Endodermal cell (in vitro differentiated cells): ENCODE measurements at regions not wholly inside any gene's neighbourhood (a gene's known extent, or its start where the extent isn't known, plus 50 kb on each side); places are given as distances from the start of the nearest gene placed in this dataset.

Experiments
- DNase-seq: peaks from one replicate; pipeline ENCODE4 v3.0.0-alpha.2; 2017
- H3K27ac ChIP-seq: 2 replicates; pipeline ENCODE4 v1.5.1; 2013; ENCODE audit warnings: mild to moderate bottlenecking, low read depth, low read length, moderate library complexity
- H3K27me3 ChIP-seq: 2 replicates; pipeline ENCODE4 v1.6.1; 2013; ENCODE audit warnings: mild to moderate bottlenecking, low read length, moderate library complexity; ENCODE audit not compliant: insufficient read depth, control insufficient read depth, poor library complexity, severe bottlenecking
- H3K36me3 ChIP-seq: 2 replicates; pipeline ENCODE4 v1.7.0; 2013; ENCODE audit warnings: mild to moderate bottlenecking, low read length, moderate library complexity; ENCODE audit not compliant: control insufficient read depth, insufficient read depth
- H3K4me1 ChIP-seq: one replicate; pipeline ENCODE4 v1.7.0; 2013; ENCODE audit warnings: low read length; ENCODE audit not compliant: control insufficient read depth, insufficient read depth
- H3K4me3 ChIP-seq: 2 replicates; pipeline ENCODE4 v1.5.1; 2013; ENCODE audit warnings: mild to moderate bottlenecking, low read length, moderate library complexity
- H3K9ac ChIP-seq: 2 replicates; pipeline ENCODE4 v1.6.1; 2013; ENCODE audit warnings: mild to moderate bottlenecking, low read length, moderate library complexity; ENCODE audit not compliant: poor library complexity, severe bottlenecking; ENCODE audit errors: extremely low read depth
- H3K9me3 ChIP-seq: 2 replicates; pipeline ENCODE4 v1.6.1; 2013; ENCODE audit warnings: mild to moderate bottlenecking, low read length, moderate library complexity; ENCODE audit not compliant: control insufficient read depth
- H3K27ac Mint-ChIP-seq: 2 replicates; pipeline ENCODE4 v1.8.0; 2020; ENCODE audit warnings: mixed read lengths
- H3K27me3 Mint-ChIP-seq: 2 replicates; pipeline ENCODE4 v1.8.0; 2021; ENCODE audit warnings: mild to moderate bottlenecking, mixed read lengths; ENCODE audit not compliant: insufficient read depth
- H3K36me3 Mint-ChIP-seq: 2 replicates; pipeline ENCODE4 v1.8.0; 2020; ENCODE audit warnings: low read depth, mixed read lengths
- H3K4me1 Mint-ChIP-seq: 2 replicates; pipeline ENCODE4 v1.8.0; 2020; ENCODE audit warnings: mixed read lengths
- H3K4me3 Mint-ChIP-seq: 2 replicates; pipeline ENCODE4 v1.8.0; 2020; ENCODE audit warnings: mild to moderate bottlenecking, moderate library complexity, mixed read lengths
- H3K9me3 Mint-ChIP-seq: 2 replicates; pipeline ENCODE4 v1.8.0; 2020; ENCODE audit warnings: mild to moderate bottlenecking, mixed read lengths
- WGBS, 2 experiments: methylation state at CpG; one replicate each; pipeline versions ENCODE4 v1.1.5 to v1.1.7; 2013; ENCODE audit warnings: missing lambda C conversion rate in 2 of 2, mixed read lengths in 1 of 2; ENCODE audit not compliant: insufficient coverage in 1 of 2, insufficient read length in 1 of 2; 5-methylcytosine and 5-hydroxymethylcytosine counted together
- TF ChIP-seq, protein P1 (sequence below): fragments of 200-600 bp; sonication (generic); conservative IDR thresholded peaks from 2 replicates; pipeline ENCODE4 v1.5.0; 2021; ENCODE audit warnings: antibody characterized with exemption, mild to moderate bottlenecking

DNA sequence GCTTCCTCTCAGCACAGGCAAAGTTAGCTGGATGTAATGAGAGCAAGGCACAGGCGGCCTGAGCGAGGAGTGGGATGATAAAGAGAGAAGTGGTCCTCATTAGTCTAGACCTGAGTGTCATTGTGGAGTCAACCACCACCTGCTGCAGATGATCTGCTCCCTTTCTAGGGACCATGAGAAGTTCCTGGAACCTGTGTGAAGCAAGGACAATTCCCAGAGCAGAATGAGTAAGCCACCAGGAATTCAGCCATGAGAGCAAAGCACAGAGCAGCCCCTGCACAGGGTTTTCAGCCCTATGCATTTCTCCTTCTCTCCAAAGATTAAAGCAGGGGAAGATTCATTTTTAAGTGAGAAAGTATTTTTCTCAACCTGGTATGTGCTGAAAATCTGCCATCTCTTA, 146.8 kb upstream of the SPEF2 start:
- no peak overlapping the region for H3K4me3 Mint-ChIP-seq
- no peaks in the 10 kb centered on the region for H3K36me3 ChIP-seq
- no peaks in the 10 kb centered on the region for H3K9me3 ChIP-seq
- no peak overlapping the region for H3K4me3 ChIP-seq
- peak; percentile 45 for DNase-seq
- H3K27me3 Mint-ChIP-seq = no peaks in the 10 kb centered on the region
- TF ChIP-seq, protein P1, sequence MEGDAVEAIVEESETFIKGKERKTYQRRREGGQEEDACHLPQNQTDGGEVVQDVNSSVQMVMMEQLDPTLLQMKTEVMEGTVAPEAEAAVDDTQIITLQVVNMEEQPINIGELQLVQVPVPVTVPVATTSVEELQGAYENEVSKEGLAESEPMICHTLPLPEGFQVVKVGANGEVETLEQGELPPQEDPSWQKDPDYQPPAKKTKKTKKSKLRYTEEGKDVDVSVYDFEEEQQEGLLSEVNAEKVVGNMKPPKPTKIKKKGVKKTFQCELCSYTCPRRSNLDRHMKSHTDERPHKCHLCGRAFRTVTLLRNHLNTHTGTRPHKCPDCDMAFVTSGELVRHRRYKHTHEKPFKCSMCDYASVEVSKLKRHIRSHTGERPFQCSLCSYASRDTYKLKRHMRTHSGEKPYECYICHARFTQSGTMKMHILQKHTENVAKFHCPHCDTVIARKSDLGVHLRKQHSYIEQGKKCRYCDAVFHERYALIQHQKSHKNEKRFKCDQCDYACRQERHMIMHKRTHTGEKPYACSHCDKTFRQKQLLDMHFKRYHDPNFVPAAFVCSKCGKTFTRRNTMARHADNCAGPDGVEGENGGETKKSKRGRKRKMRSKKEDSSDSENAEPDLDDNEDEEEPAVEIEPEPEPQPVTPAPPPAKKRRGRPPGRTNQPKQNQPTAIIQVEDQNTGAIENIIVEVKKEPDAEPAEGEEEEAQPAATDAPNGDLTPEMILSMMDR = no peak
- H3K4me1 Mint-ChIP-seq = peaks cover 1% of the 10 kb centered on the region
- H3K36me3 Mint-ChIP-seq = no peaks in the 10 kb centered on the region
- H3K27me3 ChIP-seq = no peaks in the 10 kb centered on the region
- H3K9ac ChIP-seq = no peak overlapping the region
- no peaks in the 10 kb centered on the region for H3K9me3 Mint-ChIP-seq
- WGBS, 2 experiments = 92 to 100% methylated on average over 2 of the region's 2 CpGs
- H3K27ac ChIP-seq = no peak overlapping the region
- H3K27ac Mint-ChIP-seq = no peak overlapping the region
- no peaks in the 10 kb centered on the region for H3K4me1 ChIP-seq

DNA sequence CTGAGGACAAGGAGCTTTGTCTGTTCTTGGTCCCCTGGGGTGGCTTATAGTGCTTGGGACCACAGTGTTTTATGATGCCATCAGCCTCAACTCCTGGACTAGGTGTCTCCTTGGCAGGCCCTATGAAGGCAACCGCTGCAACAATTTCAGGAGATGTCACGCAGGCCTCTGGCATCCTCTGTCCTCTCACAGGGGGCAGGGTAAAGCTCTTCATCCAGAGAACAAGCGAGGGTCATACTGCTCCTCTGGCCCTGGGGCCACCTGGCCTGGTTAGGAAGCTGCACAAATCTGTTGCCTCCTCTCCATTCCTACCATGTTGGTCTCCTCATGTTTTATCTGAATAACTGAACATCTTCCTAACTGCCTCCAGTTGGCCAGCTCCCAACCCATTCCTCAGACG, 148.9 kb upstream of the SPEF2 start:
- Histone ChIP-seq H3K9ac (no peak overlapping the region), H3K27me3 (no peaks in the 10 kb centered on the region), H3K36me3 (no peaks in the 10 kb centered on the region), H3K4me1 (no peaks in the 10 kb centered on the region), H3K4me3 (no peak overlapping the region), H3K9me3 (no peaks in the 10 kb centered on the region), H3K27ac (no peak overlapping the region)
- no peak overlapping the region for H3K4me3 Mint-ChIP-seq
- no peaks in the 10 kb centered on the region for H3K27me3 Mint-ChIP-seq
- no peaks in the 10 kb centered on the region for H3K36me3 Mint-ChIP-seq
- TF ChIP-seq, protein P1 = no peak
- H3K4me1 Mint-ChIP-seq = peaks cover 1% of the 10 kb centered on the region
- no peaks in the 10 kb centered on the region for H3K9me3 Mint-ChIP-seq
- DNase-seq = no peak
- no peak overlapping the region for H3K27ac Mint-ChIP-seq
- 90 to 100% methylated on average over 2 to 4 of the region's 4 CpGs for WGBS, 2 experiments

DNA sequence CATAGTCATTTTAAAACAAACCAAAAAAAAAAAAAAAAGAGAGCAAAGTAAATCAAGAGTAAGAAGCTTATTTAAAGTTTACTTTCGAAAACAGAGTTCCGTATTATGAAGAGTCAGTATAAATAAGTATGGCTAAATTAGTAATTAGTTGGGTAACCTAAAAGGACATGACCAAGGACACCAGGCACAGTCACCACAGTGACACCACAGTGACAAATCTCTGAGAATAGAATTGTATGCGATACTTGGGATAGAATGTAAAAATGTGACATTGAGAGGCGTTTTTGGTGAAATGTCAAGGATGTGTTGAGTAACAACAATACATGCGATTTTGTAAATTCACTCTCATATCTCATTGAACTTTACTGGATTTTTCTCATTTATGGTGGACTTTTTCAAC, 150.9 kb upstream of the SPEF2 start:
- H3K4me3 Mint-ChIP-seq = no peak overlapping the region

More for the DNA sequence above, 150.9 kb upstream of the SPEF2 start:
- Histone ChIP-seq H3K9ac (no peak overlapping the region), H3K9me3 (no peaks in the 10 kb centered on the region), H3K36me3 (no peaks in the 10 kb centered on the region), H3K4me3 (no peak overlapping the region), H3K27me3 (no peaks in the 10 kb centered on the region), H3K4me1 (no peaks in the 10 kb centered on the region), H3K27ac (no peak overlapping the region)
- no peaks in the 10 kb centered on the region for H3K36me3 Mint-ChIP-seq
- no peaks in the 10 kb centered on the region for H3K27me3 Mint-ChIP-seq
- DNase-seq = no peak
- H3K9me3 Mint-ChIP-seq = no peaks in the 10 kb centered on the region
- WGBS, 2 experiments = 95 to 100% methylated on average over 3 to 5 of the region's 5 CpGs
- H3K4me1 Mint-ChIP-seq = peaks cover 1% of the 10 kb centered on the region
- no peak overlapping the region for H3K27ac Mint-ChIP-seq
- TF ChIP-seq, protein P1 = no peak
